ENCODE measurements at regions not wholly inside any gene's neighbourhood (a gene's known extent, or its start where the extent isn't known, plus 50 kb on each side); places are given as distances from the start of the nearest gene placed in this dataset.

- H3K27ac ChIP-seq = no peak overlapping the region
Observed at GRCh38 chr1:178028841-178029481, 59.1 kb upstream of the SEC16B start.

GRCh38 chr1:178030467-178030866 is 60.6 kb upstream of the SEC16B start:
- H3K27ac ChIP-seq = no peak overlapping the region

More at GRCh38 chr1:178028841-178029481, 59.1 kb upstream of the SEC16B start:
- Histone ChIP-seq H3K9me3 (no peaks in the 10 kb centered on the region), H3K4me3 (no peak overlapping the region), H3K27me3 (no peaks in the 10 kb centered on the region), H3K36me3 (peaks cover 5% of the 10 kb centered on the region), H3K4me1 (peaks cover 19% of the 10 kb centered on the region)
- DNase-seq (no peak), ATAC-seq (no peak)
- TF ChIP-seq CTCF (IDR thresholded peaks at IDR 0.05) = no peak
- intact Hi-C loops (cut with DNase I) = no loop called here

GRCh38 chr1:178031856-178032320 is 62.0 kb upstream of the RASAL2 start:
- TF ChIP-seq CTCF (IDR thresholded peaks at IDR 0.05) = peak; percentile 89
- DNase-seq (peak; percentile 81), ATAC-seq (peak; percentile 95)
- Histone ChIP-seq H3K36me3 (no peaks in the 10 kb centered on the region), H3K4me1 (peaks cover 19% of the 10 kb centered on the region), H3K4me3 (no peak overlapping the region), H3K27ac (no peak overlapping the region), H3K9me3 (no peaks in the 10 kb centered on the region), H3K27me3 (no peaks in the 10 kb centered on the region)
- intact Hi-C loops (cut with DNase I) = no loop called here

More at GRCh38 chr1:178030467-178030866, 60.6 kb upstream of the SEC16B start:
- no peaks in the 10 kb centered on the region for H3K36me3 ChIP-seq
- ATAC-seq (no peak), DNase-seq (no peak)
- no peaks in the 10 kb centered on the region for H3K9me3 ChIP-seq
- intact Hi-C loops (cut with DNase I) = no loop called here
- no peaks in the 10 kb centered on the region for H3K27me3 ChIP-seq
- H3K4me3 ChIP-seq = no peak overlapping the region
- peaks cover 19% of the 10 kb centered on the region for H3K4me1 ChIP-seq
- no peak for TF ChIP-seq CTCF (IDR thresholded peaks at IDR 0.05)

GRCh38 chr1:178033019-178033418 is 60.9 kb upstream of the RASAL2 start:
- Histone ChIP-seq H3K27me3 (no peaks in the 10 kb centered on the region), H3K27ac (no peak overlapping the region), H3K9me3 (no peaks in the 10 kb centered on the region), H3K4me1 (peaks cover 19% of the 10 kb centered on the region), H3K36me3 (no peaks in the 10 kb centered on the region), H3K4me3 (no peak overlapping the region)
- no peak for TF ChIP-seq CTCF (IDR thresholded peaks at IDR 0.05)
- DNase-seq (no peak), ATAC-seq (peak; percentile 7)
- intact Hi-C loops (cut with DNase I) = no loop called here

- Histone ChIP-seq H3K4me3 (no peak overlapping the region), H3K9me3 (no peaks in the 10 kb centered on the region), H3K4me1 (peaks cover 19% of the 10 kb centered on the region), H3K27me3 (no peaks in the 10 kb centered on the region), H3K36me3 (no peaks in the 10 kb centered on the region), H3K27ac (no peak overlapping the region)
- no peak for TF ChIP-seq CTCF (IDR thresholded peaks at IDR 0.05)
- intact Hi-C loops (cut with DNase I) = no loop called here
- no peak for DNase-seq
- ATAC-seq = no peak
Observed at GRCh38 chr1:178034676-178035075, 59.2 kb upstream of the RASAL2 start.

Measured in upper lobe of right lung (tissue), 1 donor.